ENCODE measurements at regions not wholly inside any gene's neighbourhood (a gene's known extent, or its start where the extent isn't known, plus 50 kb on each side); places are given as distances from the start of the nearest gene placed in this dataset.

- TF ChIP-seq REST (IDR thresholded peaks at IDR 0.05; ENCODE audit: insufficient read depth in 1 of 2, low read depth in 2 of 2, low read length in 2 of 2), result no peak
- TF ChIP-seq POLR2AphosphoS5 (IDR thresholded peaks at IDR 0.05; ENCODE audit: low read depth, low read length), result no peak
- no peak for TF ChIP-seq SIN3A (IDR thresholded peaks at IDR 0.05; ENCODE audit: borderline replicate concordance, insufficient read depth, low read length)
- TF ChIP-seq TAF1 (IDR thresholded peaks at IDR 0.05; ENCODE audit: borderline replicate concordance, insufficient read depth, low read length), result no peak
- no peak for TF ChIP-seq FOXP2 (optimal IDR thresholded peaks at IDR 0.05; ENCODE audit: borderline replicate concordance, extremely low read depth, extremely low read length, insufficient read depth)
These were observed 70.9 kb upstream of the ACVR1 start for GRCh38 chr2:157946919-157947557.
